Bronchial epithelial cell (primary cell): ENCODE measurements at regions not wholly inside any gene's neighbourhood (a gene's known extent, or its start where the extent isn't known, plus 50 kb on each side); places are given as distances from the start of the nearest gene placed in this dataset.

Experiments
- DNase-seq: peaks from one replicate; pipeline ENCODE4 v3.0.0-alpha.2; 2010; ENCODE audit warnings: low read depth
- FAIRE-seq: peaks from 2 replicates; lab custom pipeline; 2011; peaks lifted over from hg19 to GRCh38; lab: Jason Lieb, UNC
- H3K27me3 ChIP-seq: 2 replicates; pipeline ENCODE4 v1.5.1; 2011; ENCODE audit warnings: low read length; ENCODE audit not compliant: control insufficient read depth, insufficient read depth
- H3K36me3 ChIP-seq: 2 replicates; pipeline ENCODE4 v1.5.1; 2011; ENCODE audit warnings: low read length; ENCODE audit not compliant: control insufficient read depth, insufficient read depth
- H3K4me3 ChIP-seq: 2 replicates; pipeline ENCODE4 v1.5.1; 2011; ENCODE audit warnings: mild to moderate bottlenecking, low read depth, low read length, control low read depth
- CTCF ChIP-seq: IDR thresholded peaks from 2 replicates; pipeline ENCODE4 v1.5.1; 2011; ENCODE audit warnings: mild to moderate bottlenecking, moderate library complexity, low read length, control low read depth, inconsistent platforms; ENCODE audit not compliant: insufficient read depth, severe bottlenecking

GRCh38 chr17:70473049-70473448, 303.7 kb downstream of the KCNJ2 start:
- H3K36me3 ChIP-seq, result no peaks in the 10 kb centered on the region
- H3K27me3 ChIP-seq, result no peaks in the 10 kb centered on the region
- no peak for TF ChIP-seq CTCF
- no peak for FAIRE-seq
- no peak for DNase-seq
- no peak overlapping the region for H3K4me3 ChIP-seq

- Histone ChIP-seq H3K4me3 (no peak overlapping the region), H3K27me3 (no peaks in the 10 kb centered on the region), H3K36me3 (no peaks in the 10 kb centered on the region)
- DNase-seq (no peak), FAIRE-seq (no peak)
- no peak for TF ChIP-seq CTCF
Measured at GRCh38 chr17:70476368-70476767, 307.0 kb downstream of the KCNJ2 start.

- DNase-seq, result no peak
- no peaks in the 10 kb centered on the region for H3K36me3 ChIP-seq
- H3K27me3 ChIP-seq, result no peaks in the 10 kb centered on the region
- TF ChIP-seq CTCF, result no peak
- no peak overlapping the region for H3K4me3 ChIP-seq
- FAIRE-seq, result no peak
Measured at GRCh38 chr17:70478902-70479301, 309.6 kb downstream of the KCNJ2 start.

- Histone ChIP-seq H3K36me3 (no peaks in the 10 kb centered on the region), H3K4me3 (no peak overlapping the region), H3K27me3 (no peaks in the 10 kb centered on the region)
- no peak for TF ChIP-seq CTCF
- DNase-seq (no peak), FAIRE-seq (no peak)
Measured at GRCh38 chr17:70479779-70480178, 310.4 kb downstream of the KCNJ2 start.

- Histone ChIP-seq H3K27me3 (no peaks in the 10 kb centered on the region), H3K36me3 (no peaks in the 10 kb centered on the region), H3K4me3 (no peak overlapping the region)
- TF ChIP-seq CTCF, result no peak
- no peak for FAIRE-seq
- DNase-seq, result no peak
Measured at GRCh38 chr17:70483624-70484023, 314.3 kb downstream of the KCNJ2 start.

GRCh38 chr17:70484050-70484449, 314.7 kb downstream of the KCNJ2 start:
- no peak overlapping the region for H3K4me3 ChIP-seq
- H3K27me3 ChIP-seq, result no peaks in the 10 kb centered on the region
- no peak for TF ChIP-seq CTCF
- FAIRE-seq (no peak), DNase-seq (no peak)
- H3K36me3 ChIP-seq, result no peaks in the 10 kb centered on the region
